CD4-positive, CD25-positive, alpha-beta regulatory T cell (primary cell): ENCODE measurements at regions not wholly inside any gene's neighbourhood (a gene's known extent, or its start where the extent isn't known, plus 50 kb on each side); places are given as distances from the start of the nearest gene placed in this dataset.

Experiments
- ATAC-seq, 2 donors: fragments of 150-1000 bp; cut with Tn5 transposase; one replicate each; pipeline ENCODE4 v1.10.0; 2021; ENCODE audit warnings: low read depth in 2 of 2, moderate number of reproducible peaks in 2 of 2, moderate library complexity in 1 of 2
- DNase-seq, 3 donors: peaks; one replicate each; pipeline versions ENCODE4 v3.0.0 to v3.0.0-alpha.2; 2012 to 2022; ENCODE audit warnings: mixed read lengths in 1 of 3
- H3K27ac ChIP-seq: one replicate; pipeline ENCODE4 v1.7.0; 2013; ENCODE audit warnings: mild to moderate bottlenecking, low read length; ENCODE audit not compliant: insufficient read depth, poor library complexity, severe bottlenecking
- H3K27me3 ChIP-seq: one replicate; pipeline ENCODE4 v1.7.0; 2013; ENCODE audit warnings: low read length; ENCODE audit not compliant: control insufficient read depth, insufficient read depth
- H3K36me3 ChIP-seq: one replicate; pipeline ENCODE4 v1.7.0; 2013; ENCODE audit warnings: mild to moderate bottlenecking, low read length, moderate library complexity; ENCODE audit not compliant: control insufficient read depth, insufficient read depth
- H3K4me1 ChIP-seq: 2 replicates; pipeline ENCODE4 v1.7.0; 2013; ENCODE audit warnings: mild to moderate bottlenecking, low read length; ENCODE audit not compliant: insufficient read depth, control insufficient read depth, poor library complexity, severe bottlenecking
- H3K4me3 ChIP-seq: one replicate; pipeline ENCODE4 v1.7.0; 2013; ENCODE audit warnings: low read depth, mild to moderate bottlenecking, low read length, moderate library complexity
- H3K9me3 ChIP-seq, 2 experiments: 1 replicate in 1 of 2; 2 replicates in 1 of 2; pipeline ENCODE4 v1.7.0; 2013; ENCODE audit warnings: low read length in 2 of 2, mild to moderate bottlenecking in 1 of 2, moderate library complexity in 1 of 2; ENCODE audit not compliant: control insufficient read depth in 2 of 2
- H3K27ac Mint-ChIP-seq, 3 donors: one replicate each; pipeline ENCODE4 v1.8.0; 2020 to 2022; ENCODE audit warnings: mild to moderate bottlenecking in 3 of 3, mixed read lengths in 3 of 3, moderate library complexity in 2 of 3
- H3K27me3 Mint-ChIP-seq: one replicate; pipeline ENCODE4 v1.8.0; 2022; ENCODE audit warnings: mild to moderate bottlenecking, mixed read lengths
- H3K36me3 Mint-ChIP-seq: one replicate; pipeline ENCODE4 v1.8.0; 2020; ENCODE audit warnings: mixed read lengths
- H3K4me1 Mint-ChIP-seq, 4 donors: one replicate each; pipeline ENCODE4 v1.8.0; 2020 to 2022; ENCODE audit warnings: mixed read lengths in 4 of 4, mild to moderate bottlenecking in 1 of 4
- H3K4me3 Mint-ChIP-seq, 4 donors: one replicate each; pipeline ENCODE4 v1.8.0; 2020 to 2022; ENCODE audit warnings: mild to moderate bottlenecking in 4 of 4, mixed read lengths in 4 of 4, moderate library complexity in 3 of 4
- H3K9me3 Mint-ChIP-seq, 7 donors: one replicate each; pipeline ENCODE4 v1.8.0; 2020 to 2022; ENCODE audit warnings: mixed read lengths in 7 of 7, mild to moderate bottlenecking in 3 of 7, moderate library complexity in 2 of 7

DNA sequence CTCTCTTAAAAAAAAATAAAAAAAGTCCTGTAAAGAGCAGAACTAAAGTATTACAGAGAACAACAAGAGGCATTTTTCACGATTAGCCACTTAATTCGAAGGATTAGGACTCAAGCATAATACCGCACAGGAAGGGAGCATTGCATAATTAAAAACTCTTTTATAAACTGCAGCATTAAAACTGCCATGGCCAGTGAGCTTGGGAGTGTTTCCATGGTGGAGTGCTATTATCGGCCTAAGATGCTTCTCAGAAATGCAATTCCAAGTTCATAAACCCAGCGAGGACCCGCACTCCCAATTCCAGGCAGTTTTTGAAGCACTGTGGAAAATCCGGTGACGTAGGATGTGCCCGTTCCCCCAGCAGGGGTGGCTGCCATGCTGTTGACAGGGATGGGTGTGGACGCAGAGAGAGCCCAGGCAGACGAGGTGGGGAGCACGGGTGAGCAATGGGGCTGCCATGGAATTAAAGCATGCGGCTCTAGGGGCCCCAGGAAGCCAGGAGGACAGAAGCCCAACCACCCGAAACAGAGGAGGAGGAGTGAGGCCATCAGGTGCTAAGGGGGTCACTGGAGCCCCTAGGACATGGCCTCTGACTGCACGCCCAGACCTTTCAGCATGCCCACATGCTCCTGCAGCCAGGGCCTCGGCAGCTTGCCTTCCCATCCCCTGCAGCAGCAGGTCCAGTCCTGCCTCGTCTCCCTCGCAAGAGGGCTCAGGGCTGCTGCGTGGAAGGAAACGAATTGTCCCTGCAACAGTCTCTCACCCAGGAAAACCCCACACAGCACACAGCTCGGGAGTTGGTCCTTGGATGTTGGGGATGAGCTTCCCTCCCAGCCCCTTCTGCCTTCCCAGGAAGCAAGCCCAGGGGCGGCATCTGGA is 233.4 kb downstream of the NDUFA10 start:
- no peaks in the 10 kb centered on the region for H3K36me3 ChIP-seq
- DNase-seq, result no peak
- Mint-ChIP-seq H3K9me3 (peaks cover 0 to under 1% (median 0%) of the 10 kb centered on the region in 7 donors), H3K27ac (no peak overlapping the region), H3K27me3 (peaks cover 3% of the 10 kb centered on the region), H3K36me3 (no peaks in the 10 kb centered on the region), H3K4me3 (no peak overlapping the region), H3K4me1 (no peaks in the 10 kb centered on the region)
- H3K9me3 ChIP-seq, result no peaks in the 10 kb centered on the region
- H3K4me1 ChIP-seq, result no peaks in the 10 kb centered on the region
- no peak for ATAC-seq
- H3K27me3 ChIP-seq, result peaks cover 2% of the 10 kb centered on the region
- H3K27ac ChIP-seq, result no peak overlapping the region
- no peak overlapping the region for H3K4me3 ChIP-seq

- H3K4me3 Mint-ChIP-seq, result no peak overlapping the region
- peaks cover 13% of the 10 kb centered on the region for H3K27me3 Mint-ChIP-seq
- Histone ChIP-seq H3K27ac (no peak overlapping the region), H3K4me3 (no peak overlapping the region), H3K9me3 (peaks cover 0 to 3% of the 10 kb centered on the region in 2 experiments), H3K4me1 (no peaks in the 10 kb centered on the region), H3K27me3 (peaks cover 6% of the 10 kb centered on the region), H3K36me3 (no peaks in the 10 kb centered on the region)
- no peak for ATAC-seq
- no peaks in the 10 kb centered on the region for H3K4me1 Mint-ChIP-seq
- no peak for DNase-seq
- H3K27ac Mint-ChIP-seq, result no peak overlapping the region
- peaks cover 0 to 3% (median 0%) of the 10 kb centered on the region in 7 donors for H3K9me3 Mint-ChIP-seq
- H3K36me3 Mint-ChIP-seq, result no peaks in the 10 kb centered on the region
These were observed 234.4 kb downstream of the NDUFA10 start for GRCh38 chr2:239790721-239791120.

GRCh38 chr2:239790313-239790712 is 234.8 kb downstream of the NDUFA10 start:
- Mint-ChIP-seq H3K4me1 (no peaks in the 10 kb centered on the region), H3K9me3 (peaks cover 0 to 4% (median 0%) of the 10 kb centered on the region in 7 donors), H3K27me3 (peaks cover 15% of the 10 kb centered on the region), H3K36me3 (no peaks in the 10 kb centered on the region), H3K27ac (no peak overlapping the region), H3K4me3 (peak overlapping the region in 1 of 4 donors; percentile 10)
- Histone ChIP-seq H3K36me3 (no peaks in the 10 kb centered on the region), H3K4me1 (no peaks in the 10 kb centered on the region), H3K4me3 (no peak overlapping the region), H3K27me3 (peaks cover 8% of the 10 kb centered on the region), H3K27ac (no peak overlapping the region), H3K9me3 (peaks cover 0 to 3% of the 10 kb centered on the region in 2 experiments)
- DNase-seq, result no peak
- ATAC-seq, result no peak

GRCh38 chr2:239789711-239790110 is 235.4 kb downstream of the NDUFA10 start:
- Histone ChIP-seq H3K4me1 (no peaks in the 10 kb centered on the region), H3K4me3 (no peak overlapping the region), H3K36me3 (no peaks in the 10 kb centered on the region), H3K27ac (no peak overlapping the region), H3K9me3 (peaks cover 0 to 3% of the 10 kb centered on the region in 2 experiments), H3K27me3 (peaks cover 10% of the 10 kb centered on the region)
- Mint-ChIP-seq H3K36me3 (no peaks in the 10 kb centered on the region), H3K4me3 (no peak overlapping the region), H3K4me1 (no peaks in the 10 kb centered on the region), H3K27ac (no peak overlapping the region), H3K9me3 (peaks cover 0 to 5% (median 0%) of the 10 kb centered on the region in 7 donors), H3K27me3 (peaks cover 21% of the 10 kb centered on the region)
- no peak for ATAC-seq
- DNase-seq, result no peak

GRCh38 chr2:239788576-239789098 is 236.5 kb downstream of the NDUFA10 start:
- Mint-ChIP-seq H3K36me3 (no peaks in the 10 kb centered on the region), H3K27me3 (peaks cover 23% of the 10 kb centered on the region), H3K27ac (peak overlapping the region in 1 of 3 donors; percentile 23), H3K4me1 (no peaks in the 10 kb centered on the region), H3K4me3 (no peak overlapping the region), H3K9me3 (peaks cover 0 to 5% (median 1%) of the 10 kb centered on the region in 7 donors)
- no peak for ATAC-seq
- no peak overlapping the region for H3K4me3 ChIP-seq
- H3K36me3 ChIP-seq, result no peaks in the 10 kb centered on the region
- H3K9me3 ChIP-seq, result peaks cover 0 to 3% of the 10 kb centered on the region in 2 experiments
- no peak for DNase-seq
- H3K27ac ChIP-seq, result no peak overlapping the region
- H3K27me3 ChIP-seq, result peaks cover 14% of the 10 kb centered on the region
- H3K4me1 ChIP-seq, result no peaks in the 10 kb centered on the region

GRCh38 chr2:239787538-239788050 is 237.5 kb downstream of the NDUFA10 start:
- DNase-seq (no peak), ATAC-seq (no peak)
- Histone ChIP-seq H3K27ac (no peak overlapping the region), H3K36me3 (no peaks in the 10 kb centered on the region), H3K27me3 (peaks cover 18% of the 10 kb centered on the region), H3K4me1 (no peaks in the 10 kb centered on the region), H3K4me3 (no peak overlapping the region), H3K9me3 (peaks cover 0 to 3% of the 10 kb centered on the region in 2 experiments)
- H3K9me3 Mint-ChIP-seq, result peaks cover 0 to 5% (median 1%) of the 10 kb centered on the region in 7 donors
- no peaks in the 10 kb centered on the region for H3K4me1 Mint-ChIP-seq
- peaks cover 23% of the 10 kb centered on the region for H3K27me3 Mint-ChIP-seq
- no peak overlapping the region for H3K27ac Mint-ChIP-seq
- H3K4me3 Mint-ChIP-seq, result no peak overlapping the region
- no peaks in the 10 kb centered on the region for H3K36me3 Mint-ChIP-seq

- Mint-ChIP-seq H3K27me3 (peaks cover 23% of the 10 kb centered on the region), H3K4me1 (no peaks in the 10 kb centered on the region), H3K27ac (no peak overlapping the region), H3K9me3 (peaks cover 0 to 5% (median 1%) of the 10 kb centered on the region in 7 donors), H3K4me3 (no peak overlapping the region), H3K36me3 (no peaks in the 10 kb centered on the region)
- no peak for DNase-seq
- Histone ChIP-seq H3K4me3 (no peak overlapping the region), H3K36me3 (no peaks in the 10 kb centered on the region), H3K27me3 (peaks cover 18% of the 10 kb centered on the region), H3K9me3 (peaks cover 0 to 3% of the 10 kb centered on the region in 2 experiments), H3K4me1 (no peaks in the 10 kb centered on the region), H3K27ac (no peak overlapping the region)
- no peak for ATAC-seq
These were observed 238.4 kb downstream of the NDUFA10 start for GRCh38 chr2:239786791-239787190.
